ENCODE measurements at regions not wholly inside any gene's neighbourhood (a gene's known extent, or its start where the extent isn't known, plus 50 kb on each side); places are given as distances from the start of the nearest gene placed in this dataset.

DNA sequence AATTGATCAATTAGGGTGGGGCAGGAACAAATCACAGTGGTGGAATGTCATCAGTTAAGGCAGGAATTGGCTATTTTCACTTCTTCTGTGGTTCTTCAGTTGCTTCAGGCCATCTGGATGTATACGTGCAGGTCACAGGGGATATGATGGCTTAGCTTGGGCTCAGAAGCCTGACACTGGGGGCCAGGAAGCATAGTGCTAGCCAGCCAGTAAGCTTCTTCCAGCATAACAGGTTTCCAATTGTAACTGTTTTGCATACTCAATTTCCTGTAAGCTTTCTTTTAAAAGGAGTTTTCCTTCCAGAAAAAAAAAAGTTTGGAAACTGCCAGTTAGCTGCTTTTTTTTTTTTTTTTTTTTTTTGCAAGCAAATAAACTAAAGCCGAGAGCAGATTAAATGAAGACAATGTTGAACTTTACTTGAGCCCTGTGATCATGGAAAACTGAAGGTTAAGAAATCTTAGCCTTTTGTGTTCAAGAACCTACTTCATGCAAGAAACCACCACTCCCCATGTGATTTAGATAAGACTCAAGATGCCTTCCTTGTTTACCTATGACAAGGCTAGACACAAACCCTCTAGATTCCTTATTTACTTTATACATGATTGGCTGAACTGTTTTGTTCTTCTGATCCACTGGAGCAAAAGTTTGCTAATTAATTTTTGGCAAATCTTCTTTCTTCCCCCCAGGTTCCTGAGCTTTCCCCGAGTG, 126.9 kb upstream of the LINC00305 start:
- no peak for DNase-seq

DNA sequence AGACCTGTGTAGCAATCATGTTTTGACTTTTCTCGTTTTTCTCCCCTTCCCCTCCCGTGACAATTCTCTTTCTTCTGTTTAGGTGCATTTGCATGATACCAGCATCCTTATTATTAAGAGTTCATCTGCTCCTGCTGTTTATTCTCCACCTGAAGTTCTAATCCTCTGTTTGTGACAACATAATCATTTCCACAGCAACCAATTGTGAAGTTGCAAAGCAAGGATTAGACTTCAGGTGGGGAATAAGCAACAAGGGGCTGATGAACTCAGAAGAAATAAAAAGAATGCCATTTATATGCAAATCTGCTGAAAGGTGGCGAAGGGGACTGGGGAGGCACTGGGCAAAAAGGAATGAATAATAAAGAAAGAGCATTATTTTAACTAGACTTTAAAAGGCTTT, 124.8 kb upstream of the LINC00305 start:
- DNase-seq: no peak

DNA sequence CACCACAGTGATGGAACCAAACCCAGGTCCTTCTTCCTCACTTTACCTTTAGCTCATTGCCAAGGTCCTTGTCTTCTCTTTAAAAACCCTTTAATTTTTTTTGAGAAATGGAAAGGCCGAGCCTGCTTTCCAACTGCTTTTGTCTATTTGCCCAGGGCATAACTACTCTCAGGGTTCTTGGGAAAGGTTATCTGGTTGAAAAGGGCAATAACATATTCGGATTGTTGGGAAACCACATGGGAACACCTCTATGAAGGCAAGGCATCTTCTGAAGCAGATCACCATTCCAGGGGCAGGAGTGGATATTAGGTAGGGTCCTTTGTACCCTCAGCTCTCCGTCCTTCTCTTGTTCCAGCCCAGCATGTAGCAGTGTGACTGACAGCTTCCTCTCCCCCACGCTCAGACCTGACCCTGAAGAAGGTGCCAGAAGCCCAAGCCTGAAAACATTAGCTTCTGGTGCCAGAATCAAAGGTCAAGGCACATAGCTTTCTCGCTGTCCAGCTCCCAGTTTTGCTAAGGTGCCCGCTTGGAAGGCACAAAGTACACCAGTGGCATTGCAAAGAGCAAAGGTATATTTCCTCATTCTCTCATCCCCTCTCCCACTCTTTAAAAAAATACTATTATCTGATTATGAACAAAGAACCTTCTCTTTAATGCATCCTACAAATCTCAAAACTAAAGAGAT, 123.2 kb upstream of the LINC00305 start:
- DNase-seq: no peak

DNA sequence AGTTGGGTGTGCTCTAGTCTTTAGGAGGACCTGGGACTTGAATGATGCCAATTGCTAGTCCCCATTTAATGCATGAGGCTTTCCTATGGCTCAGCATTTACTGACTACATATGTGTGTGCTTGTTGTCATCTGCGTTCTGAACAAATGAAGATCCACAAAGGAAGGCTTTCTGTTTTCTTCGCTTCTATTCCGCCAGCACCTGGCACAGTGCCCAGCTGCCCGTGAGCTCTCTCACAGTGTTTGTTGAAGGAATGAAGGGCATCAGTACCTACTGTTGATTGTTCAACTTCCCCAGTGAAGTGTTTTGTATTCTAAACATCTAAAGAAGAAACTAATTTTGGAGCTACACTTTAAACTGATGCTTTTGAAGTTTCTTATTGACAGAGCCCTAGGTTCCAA, 122.4 kb upstream of the LINC00305 start:
- peak; percentile 16 for DNase-seq

DNA sequence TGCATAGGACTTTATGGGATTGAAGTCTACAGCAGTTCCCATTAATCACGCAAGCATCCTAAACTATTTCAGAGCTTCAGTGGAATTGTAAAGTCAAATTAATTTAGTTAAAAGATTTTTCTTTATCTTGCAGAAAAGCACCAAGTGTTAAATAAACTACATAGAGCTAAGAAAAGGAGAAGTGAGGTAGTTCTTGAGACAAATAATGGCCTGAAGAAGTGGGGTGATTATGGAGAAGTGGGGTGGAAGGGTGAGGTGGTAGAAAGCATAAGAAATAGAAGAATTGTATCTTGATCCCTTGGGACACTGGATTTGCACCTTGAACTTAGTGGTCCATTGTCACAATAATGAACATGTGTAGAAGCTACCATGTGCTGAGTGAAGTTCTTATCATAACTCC, 121.7 kb upstream of the LINC00305 start:
- DNase-seq: no peak

DNA sequence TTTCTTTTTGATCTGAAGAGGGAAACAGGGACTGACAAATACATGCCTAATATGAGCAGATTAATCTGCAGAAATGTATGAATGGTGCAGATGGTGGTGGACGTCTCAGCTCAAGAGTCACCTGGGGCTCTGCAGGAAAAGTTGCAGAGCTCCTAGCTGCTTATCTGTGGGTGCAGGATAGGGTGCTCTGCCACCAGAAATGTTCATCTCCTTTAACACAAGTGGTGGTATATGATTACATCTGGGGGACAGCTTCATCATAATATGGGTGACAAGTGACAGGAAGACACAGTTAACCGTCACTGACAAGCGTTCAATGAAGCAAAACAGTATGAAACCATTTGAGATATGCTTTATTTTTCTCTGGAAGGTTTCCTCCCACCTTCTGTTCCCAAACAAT, 121.2 kb upstream of the LINC00305 start:
- DNase-seq: no peak

DNA sequence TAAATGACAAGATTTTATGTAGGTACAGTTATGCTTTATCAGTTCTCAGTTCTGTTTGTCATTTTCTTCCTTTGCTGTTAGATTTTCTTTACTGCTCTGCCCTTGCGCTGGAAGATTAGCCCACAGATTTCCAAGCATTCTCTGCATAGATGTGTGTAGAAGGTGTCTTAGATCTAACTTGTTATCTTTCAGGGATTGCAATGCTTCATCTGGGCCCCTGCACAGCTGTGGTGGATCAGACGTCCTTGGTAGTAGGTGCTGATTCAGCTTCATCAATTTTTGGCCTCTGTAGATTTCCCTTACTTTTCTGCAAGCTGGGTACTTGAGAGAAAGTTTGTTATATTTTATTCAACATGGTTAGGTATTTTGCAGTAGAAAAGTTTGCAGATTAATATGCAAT, 115.3 kb upstream of the LINC00305 start:
- no peak for DNase-seq

DNA sequence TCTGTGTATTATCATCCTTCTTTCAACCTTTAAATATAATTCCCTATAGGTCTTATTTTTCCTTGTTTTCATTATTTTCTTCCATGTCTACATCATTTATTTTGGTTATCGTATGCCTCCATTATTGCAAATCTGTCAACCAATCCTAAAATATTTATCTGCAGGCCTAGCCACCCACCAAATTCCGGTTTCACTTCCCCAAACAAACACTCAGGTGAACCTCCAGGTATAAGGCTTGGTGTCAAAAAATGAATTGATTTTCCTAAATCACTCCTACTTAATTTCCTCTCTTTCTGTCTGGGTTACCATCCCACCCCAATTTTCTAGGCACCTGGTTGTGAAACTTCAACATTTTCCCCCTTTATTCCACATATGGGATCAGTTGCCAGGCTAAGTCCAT, 111.9 kb upstream of the LINC00305 start:
- DNase-seq: no peak

DNA sequence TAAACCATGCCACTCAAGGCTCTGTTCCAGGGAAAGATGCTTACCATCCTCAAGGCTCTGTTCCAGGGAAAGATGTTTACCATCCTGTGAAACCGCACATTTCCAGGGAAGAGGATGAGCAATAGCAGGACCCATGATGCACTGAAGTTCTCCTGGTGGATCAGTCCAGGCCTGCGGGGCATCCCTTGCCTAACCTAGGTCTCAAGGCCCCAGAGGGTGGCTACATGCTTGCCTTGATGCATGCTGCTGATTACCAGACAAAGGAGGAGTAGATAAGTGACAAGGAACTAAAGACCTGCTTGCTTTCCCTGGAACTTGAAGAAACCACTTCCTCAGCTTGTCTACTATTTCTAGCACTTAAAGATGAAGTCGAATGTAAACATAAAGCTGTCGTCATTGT, 111.0 kb upstream of the LINC00305 start:
- DNase-seq: no peak

DNA sequence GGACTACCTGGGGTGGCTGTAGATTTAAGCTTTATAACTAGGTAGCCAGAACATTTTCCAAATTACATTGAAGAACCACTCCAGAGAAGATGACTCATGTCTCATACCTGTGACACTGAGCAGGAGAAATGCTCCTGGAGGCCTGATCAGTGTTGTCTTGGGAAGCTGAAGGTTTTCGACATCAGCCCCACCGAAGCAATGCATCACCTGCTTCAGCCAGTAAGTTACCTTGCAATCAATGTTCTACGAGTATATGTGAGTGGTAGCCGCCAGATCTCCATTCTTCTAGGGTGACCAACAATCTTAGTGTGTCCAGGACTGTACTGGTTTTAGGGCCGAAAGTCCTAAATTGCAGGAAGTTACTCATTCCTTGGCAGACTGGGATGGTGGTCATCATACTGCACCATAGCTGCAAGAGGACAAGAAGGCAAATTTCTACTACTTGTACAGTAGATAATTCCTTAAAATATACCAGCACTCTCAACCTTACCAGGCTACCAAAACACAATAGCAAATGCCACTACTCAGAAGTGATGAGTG, 109.3 kb upstream of the LINC00305 start:
- DNase-seq: no peak

DNA sequence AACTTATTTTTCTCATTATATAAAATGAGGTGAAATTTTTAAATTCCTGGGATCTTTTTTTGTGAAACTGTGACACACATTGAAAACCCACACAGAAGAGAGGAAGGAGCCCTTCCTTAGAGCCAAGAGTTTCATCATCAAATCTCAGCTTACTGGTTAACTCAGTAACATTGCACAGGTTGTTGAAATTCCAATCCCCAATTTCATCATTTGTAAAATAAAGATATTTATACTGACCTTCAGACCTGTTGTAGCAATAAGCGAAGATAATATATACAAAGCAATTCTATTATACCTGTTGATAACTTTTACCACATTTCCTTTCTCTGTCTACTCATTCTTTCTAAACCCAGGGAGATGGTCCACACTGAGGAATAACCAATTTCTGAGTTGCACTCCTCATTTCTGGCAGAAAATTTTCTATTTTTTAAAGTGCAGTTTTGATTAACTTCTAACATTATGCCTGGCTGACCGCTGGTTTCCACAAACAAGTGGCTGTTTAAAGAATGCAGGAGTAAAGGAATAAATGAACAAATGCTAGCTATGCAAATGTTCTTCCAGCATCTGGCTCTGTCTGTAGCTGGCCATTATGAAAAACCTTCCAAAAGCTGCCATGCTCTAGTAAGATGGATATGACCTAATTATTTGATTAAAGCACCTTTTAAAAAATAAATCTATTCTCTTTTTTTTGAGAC, 105.7 kb upstream of the LINC00305 start:
- no peak for DNase-seq

DNA sequence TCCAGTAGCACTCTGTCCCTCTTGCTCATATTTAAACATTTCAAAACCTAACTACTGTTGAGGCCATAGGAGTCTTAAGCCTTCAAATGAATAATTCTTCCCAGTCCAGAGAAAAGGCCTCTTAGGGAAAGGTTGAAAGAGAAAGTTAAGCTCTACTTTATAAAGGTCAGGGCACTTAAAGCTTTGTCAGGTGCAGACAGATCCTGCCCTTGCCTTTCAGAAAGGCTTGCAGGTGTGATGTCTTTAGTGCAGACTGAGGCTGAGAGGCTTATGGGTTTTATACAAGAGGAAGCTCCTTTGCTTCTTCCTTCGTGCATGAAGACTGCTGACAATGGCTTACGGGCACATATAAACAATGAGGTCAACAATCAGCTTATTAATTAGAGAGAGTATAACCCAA, 105.0 kb upstream of the LINC00305 start:
- DNase-seq: no peak

DNA sequence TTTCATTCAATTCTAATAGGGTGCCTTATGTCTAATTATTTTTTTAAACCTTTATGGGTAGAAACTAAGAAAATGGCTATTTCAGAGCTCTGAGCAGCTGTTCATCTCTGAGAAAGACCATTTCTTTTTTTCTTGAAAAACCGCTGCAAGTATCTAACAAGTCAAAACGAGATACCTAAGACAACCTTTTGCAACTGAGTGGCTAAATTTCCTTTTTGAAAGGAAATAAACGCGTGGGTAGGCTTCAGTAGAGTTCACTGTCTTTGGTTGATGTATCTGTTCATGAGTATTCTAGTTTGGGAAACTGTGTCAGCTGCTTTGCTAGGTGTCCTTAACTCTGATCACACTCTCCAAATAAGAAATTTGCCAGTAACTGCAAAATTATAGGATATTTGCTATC, 104.3 kb upstream of the LINC00305 start:
- no peak for DNase-seq

DNA sequence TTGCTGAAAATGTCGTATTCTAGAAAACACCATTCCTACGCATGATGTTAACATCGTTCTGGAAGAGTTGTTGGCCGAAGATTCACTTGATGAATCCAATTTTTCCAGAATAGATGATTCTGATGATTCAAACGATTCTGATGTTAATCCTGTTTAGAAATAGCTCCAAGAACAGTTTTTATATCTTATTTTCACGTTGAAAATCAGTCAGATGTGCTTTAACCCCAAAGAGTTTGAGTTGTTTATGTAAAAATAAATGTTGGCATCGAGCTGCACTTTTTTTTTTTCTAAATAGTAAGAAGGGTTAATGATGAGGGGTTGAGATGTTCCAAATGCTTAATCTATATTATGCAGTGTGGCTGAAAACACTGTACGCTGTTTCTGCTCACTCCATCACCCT, 99.9 kb upstream of the LINC00305 start:
- no peak for DNase-seq

DNA sequence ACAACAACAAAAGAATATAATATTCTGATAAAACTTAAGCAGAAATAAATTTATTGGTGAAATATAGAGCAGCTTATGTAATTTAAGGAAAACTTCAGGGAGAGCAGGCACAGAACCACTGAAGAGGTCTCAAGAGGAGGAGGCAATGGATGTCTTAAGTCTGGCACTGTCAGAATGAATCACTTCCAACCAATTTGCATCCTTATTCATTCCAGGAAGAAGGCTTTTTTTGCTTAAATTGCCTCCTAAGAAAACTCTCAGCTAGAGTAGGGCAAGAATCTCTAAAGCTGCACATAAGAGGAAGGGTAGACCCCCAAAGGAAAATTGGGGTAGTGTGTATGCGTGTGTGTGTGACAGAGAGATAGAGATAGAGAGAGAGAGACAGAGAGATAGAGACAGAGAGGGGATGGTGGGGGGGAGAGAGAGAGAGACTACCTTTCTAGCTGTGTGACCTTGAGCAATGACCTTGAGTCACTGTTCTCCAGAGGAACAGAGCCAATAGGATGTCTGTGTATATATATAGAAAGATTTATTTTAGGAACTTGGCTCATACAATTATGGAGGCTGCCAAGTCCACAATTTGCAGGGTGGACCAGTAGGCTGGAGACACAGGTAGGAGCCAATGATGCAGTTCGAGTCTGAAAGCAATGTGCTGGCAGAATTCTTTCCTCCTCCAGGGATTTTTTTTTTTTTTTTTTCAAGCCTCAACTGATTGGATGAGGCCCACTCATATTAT, 96.4 kb upstream of the LINC00305 start:
- no peak for DNase-seq

DNA sequence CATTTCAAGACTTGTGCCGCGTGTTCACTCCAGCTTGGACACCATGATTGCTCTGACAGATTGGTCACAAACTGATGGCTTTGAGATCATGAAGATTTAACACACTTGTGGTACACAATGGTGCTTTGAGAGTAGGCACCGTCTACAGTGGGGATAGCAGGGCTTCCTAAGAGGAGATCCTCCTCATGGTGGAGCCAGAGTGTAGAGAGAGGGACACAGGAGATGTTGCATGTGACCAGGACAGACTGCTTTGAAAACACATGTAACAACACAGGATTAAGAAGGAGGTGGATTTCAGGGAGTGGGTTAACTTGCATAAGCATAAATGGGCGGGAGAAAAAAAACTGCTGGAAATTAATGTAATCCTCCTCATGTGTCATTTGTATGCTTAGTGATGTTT, 95.7 kb upstream of the LINC00305 start:
- no peak for DNase-seq

DNA sequence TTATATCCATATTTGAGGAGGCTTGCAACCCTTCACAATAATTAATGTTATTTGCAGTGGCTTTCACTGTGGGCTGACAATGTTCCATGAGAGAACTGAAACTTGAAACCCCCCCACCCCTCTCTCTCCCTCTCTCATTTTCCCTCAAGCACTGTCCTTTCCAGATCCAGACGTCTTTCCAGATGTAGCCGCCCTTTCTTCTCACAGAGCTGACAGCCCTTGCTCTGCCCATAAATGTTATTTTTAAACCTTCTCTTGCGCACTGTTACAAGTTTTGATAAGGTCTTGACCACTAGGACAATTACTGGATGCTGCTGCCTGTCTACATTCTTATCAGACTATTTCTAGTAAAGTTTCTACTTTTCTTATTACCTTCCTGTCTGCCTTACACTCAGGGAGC, 91.4 kb upstream of the LINC00305 start:
- no peak for DNase-seq

DNA sequence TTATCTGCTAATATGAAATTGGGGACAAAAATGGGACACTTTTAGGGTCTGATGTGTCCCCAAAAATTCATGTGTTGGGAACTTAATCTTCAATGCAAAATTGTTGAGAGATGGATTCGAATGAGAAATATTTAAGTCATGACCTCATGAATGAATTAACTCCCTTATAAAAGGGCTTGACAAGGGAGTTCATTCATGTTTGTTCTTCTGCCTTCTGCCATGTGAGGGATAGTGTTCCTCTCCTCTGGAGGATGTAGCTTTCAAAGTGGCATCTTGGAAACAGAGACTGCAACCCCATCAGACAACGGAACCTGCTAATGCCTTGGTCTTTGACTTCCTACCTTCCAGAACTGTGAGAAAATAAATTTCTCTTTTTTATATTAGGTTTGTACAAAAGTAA, 89.2 kb upstream of the LINC00305 start:
- DNase-seq: no peak

DNA sequence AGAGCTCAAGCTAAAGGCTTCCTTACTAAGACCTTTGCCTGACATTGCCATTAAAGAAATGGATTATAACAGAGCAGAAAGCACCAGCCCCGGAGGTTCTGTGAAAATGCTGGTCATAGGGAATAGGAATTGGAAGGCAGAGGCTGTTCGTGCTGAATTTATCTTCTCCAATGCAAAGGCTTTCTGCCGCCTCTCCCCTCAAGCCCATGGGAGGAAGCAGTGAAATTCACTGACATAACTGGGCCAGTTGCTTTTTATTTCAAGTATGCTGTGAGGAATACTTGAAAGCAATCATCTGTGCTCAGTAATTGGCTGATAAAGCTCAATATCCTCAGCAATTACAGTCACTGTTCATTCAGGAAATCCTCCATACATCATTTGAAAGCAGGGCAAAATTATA, 85.4 kb upstream of the LINC00305 start:
- DNase-seq: no peak

DNA sequence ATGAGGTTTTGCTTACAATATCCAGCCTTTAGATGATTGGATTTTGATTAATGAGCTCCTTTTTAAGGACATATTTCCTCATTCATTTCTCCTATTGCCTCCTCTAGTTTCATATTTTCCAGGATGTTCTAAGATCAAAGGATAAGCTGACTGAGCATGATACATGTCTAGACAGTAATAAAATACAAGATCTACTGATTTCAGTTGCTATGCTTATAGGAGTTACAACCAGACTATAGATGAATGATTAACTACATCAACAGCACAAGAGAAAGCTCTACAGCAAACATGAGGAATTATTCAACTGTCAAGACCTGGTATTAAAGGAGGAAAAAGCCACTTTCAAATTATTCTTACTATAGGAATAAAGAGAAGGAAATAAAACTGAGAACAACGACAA, 85.0 kb upstream of the LINC00305 start:
- no peak for DNase-seq

DNA sequence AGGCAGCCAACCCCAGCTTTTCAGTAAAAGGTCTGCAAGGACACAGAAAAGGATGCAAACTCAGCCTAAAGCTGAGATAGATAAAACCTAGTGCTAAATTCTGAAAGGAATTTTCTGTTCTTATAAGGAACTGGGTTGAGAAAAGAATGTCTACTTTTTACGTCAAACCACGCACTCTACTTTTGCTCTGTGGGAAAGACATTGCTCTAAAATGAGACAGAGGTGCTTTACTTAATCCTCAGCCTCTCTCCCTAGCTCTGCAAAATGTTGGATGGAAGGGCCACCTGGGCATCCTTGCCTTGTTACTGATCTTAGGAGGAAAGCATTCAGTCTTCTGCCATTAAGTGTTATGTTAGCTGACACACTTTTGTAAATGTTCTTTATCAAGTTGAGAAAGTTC, 72.1 kb upstream of the LINC00305 start:
- no peak for DNase-seq

DNA sequence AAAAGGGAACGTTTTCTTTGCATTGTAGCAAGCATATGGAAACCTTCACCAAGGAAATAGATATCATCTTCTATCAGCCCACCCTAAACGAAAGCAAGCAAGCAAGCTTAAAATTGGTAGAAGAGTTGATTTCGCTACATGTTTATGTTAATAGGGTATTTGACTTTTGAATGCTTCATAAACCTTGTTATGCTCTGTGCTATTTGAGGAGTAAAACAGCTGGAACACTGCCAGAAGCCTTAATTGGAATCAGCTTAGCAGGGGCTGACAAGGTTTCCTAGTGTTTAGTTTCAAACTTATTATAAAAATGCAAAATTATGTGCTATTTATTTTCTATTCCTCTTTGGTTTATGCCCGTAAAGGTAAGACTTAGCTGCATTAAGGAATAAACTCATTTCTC, 70.6 kb upstream of the LINC00305 start:
- no peak for DNase-seq

DNA sequence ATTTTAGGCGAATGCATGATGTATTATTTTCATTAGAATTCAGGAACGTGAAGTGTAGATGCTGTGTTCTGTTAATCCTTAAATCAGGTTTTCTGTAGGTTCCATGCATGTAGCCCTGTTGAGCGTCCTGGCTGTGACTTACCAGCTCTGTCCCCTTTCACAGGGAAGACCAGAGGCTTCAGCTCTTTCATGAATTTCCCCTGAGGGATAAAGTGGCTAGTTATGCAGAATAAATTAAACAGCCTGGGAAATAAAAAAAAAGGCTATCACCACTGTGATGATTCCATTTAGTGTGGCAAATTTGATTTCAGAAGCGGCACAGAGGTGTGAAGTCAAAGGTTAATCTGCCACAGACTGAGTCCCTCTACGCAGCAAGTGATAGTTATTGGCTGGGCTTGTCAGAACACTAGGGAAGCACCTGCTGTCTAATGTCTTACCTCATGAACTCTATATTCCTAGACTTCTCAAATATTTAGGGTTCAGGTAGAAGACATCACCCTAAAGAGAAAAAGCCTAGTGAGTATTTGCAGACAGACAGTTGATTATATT, 61.6 kb upstream of the LINC00305 start:
- no peak for DNase-seq
